Dedifferentiated amniotic fluid mesenchymal stem cell (primary cell): ENCODE measurements at regions not wholly inside any gene's neighbourhood (a gene's known extent, or its start where the extent isn't known, plus 50 kb on each side); places are given as distances from the start of the nearest gene placed in this dataset.

Source experiments
- DNase-seq: peaks from one replicate; pipeline ENCODE4 v3.0.0-alpha.2; 2016; ENCODE audit errors: extremely low spot score

- no peak for DNase-seq
These were observed 976.6 kb downstream of the FAM181B start for GRCh38 chr11:81756864-81757595.

- no peak for DNase-seq
These were observed 984.4 kb downstream of the FAM181B start for GRCh38 chr11:81749245-81749644.

- DNase-seq = no peak
These were observed 989.1 kb downstream of the FAM181B start for GRCh38 chr11:81744336-81745116.

GRCh38 chr11:81725701-81726100 is 1008.0 kb downstream of the FAM181B start:
- no peak for DNase-seq

GRCh38 chr11:81717695-81718094 is 1016.0 kb downstream of the FAM181B start:
- no peak for DNase-seq

GRCh38 chr11:81707881-81708280 is 1025.8 kb downstream of the FAM181B start:
- no peak for DNase-seq

GRCh38 chr11:81705283-81705682 is 1028.4 kb downstream of the FAM181B start:
- DNase-seq = no peak

- DNase-seq = no peak
These were observed 1033.6 kb downstream of the FAM181B start for GRCh38 chr11:81700076-81700475.

GRCh38 chr11:81687057-81687456 is 1046.6 kb downstream of the FAM181B start:
- no peak for DNase-seq

- DNase-seq = no peak
These were observed 1059.5 kb downstream of the FAM181B start for GRCh38 chr11:81674211-81674610.

- DNase-seq = no peak
These were observed 1060.7 kb downstream of the FAM181B start for GRCh38 chr11:81673001-81673400.

GRCh38 chr11:81669935-81670543 is 1063.6 kb downstream of the FAM181B start:
- DNase-seq = no peak

- no peak for DNase-seq
These were observed 1074.9 kb downstream of the FAM181B start for GRCh38 chr11:81658722-81659121.

GRCh38 chr11:81655351-81655750 is 1078.3 kb downstream of the FAM181B start:
- no peak for DNase-seq

- DNase-seq = no peak
These were observed 1086.3 kb downstream of the FAM181B start for GRCh38 chr11:81647374-81647773.

GRCh38 chr11:81644239-81644840 is 1089.3 kb downstream of the FAM181B start:
- DNase-seq = no peak

GRCh38 chr11:81634483-81634882 is 1099.2 kb downstream of the FAM181B start:
- DNase-seq = no peak

GRCh38 chr11:81602508-81602907 is 1131.2 kb downstream of the FAM181B start:
- no peak for DNase-seq

GRCh38 chr11:81596704-81597103 is 1137.0 kb downstream of the FAM181B start:
- DNase-seq = no peak

GRCh38 chr11:81585390-81585933 is 1148.2 kb downstream of the FAM181B start:
- no peak for DNase-seq

GRCh38 chr11:81579339-81579738 is 1154.3 kb downstream of the FAM181B start:
- no peak for DNase-seq

- DNase-seq = no peak
These were observed 1155.1 kb downstream of the FAM181B start for GRCh38 chr11:81578571-81578970.
